T-cell (primary cell): ENCODE measurements at regions not wholly inside any gene's neighbourhood (a gene's known extent, or its start where the extent isn't known, plus 50 kb on each side); places are given as distances from the start of the nearest gene placed in this dataset.
"Not testable (repeated sequence)": the region's sequence is repeated elsewhere in the genome, so short reads cannot be mapped to it uniquely, and the experiment has no call there.

Experiments
- ATAC-seq, 4 experiments: fragments of 200-7000 bp in 3 of 4; fragments of 150-1000 bp in 1 of 4; cut with Tn5 transposase; replicated peaks in 1 of 4; 1 replicate in 3 of 4; 2 replicates in 1 of 4; pipeline ENCODE4 v1.10.0; 2021; ENCODE audit warnings: moderate library complexity in 3 of 4, mild to moderate bottlenecking in 2 of 4, moderate number of reproducible peaks in 1 of 4
- CTCF ChIA-PET, 2 donors: fragments of 300-600 bp; sonication (Branson Sonifier 250); formaldehyde crosslinking; loops; one replicate each; lab custom pipeline; 2022; ENCODE audit warnings: antibody characterized with exemption in 2 of 2; lab: Charles Lee
- POLR2A ChIA-PET, 2 donors: fragments of 300-600 bp; sonication (Branson Sonifier 250); formaldehyde crosslinking; loops; one replicate each; lab custom pipeline; 2022; ENCODE audit warnings: antibody characterized with exemption in 2 of 2; lab: Charles Lee
- DNase-seq, 35 experiments: peaks; one replicate each; pipeline versions ENCODE4 v3.0.0 to v3.0.0-alpha.2; 2013 to 2023
- H3K27ac ChIP-seq: one replicate; pipeline ENCODE4 v1.5.1; 2013; ENCODE audit warnings: low read length
- H3K27me3 ChIP-seq, 2 experiments: replicated peaks in 1 of 2; 1 replicate in 1 of 2; 2 replicates in 1 of 2; pipeline versions ENCODE4 v1.6.1 to v1.7.0; 2013; ENCODE audit warnings: low read length in 1 of 2, mixed read lengths in 1 of 2; ENCODE audit not compliant: control insufficient read depth in 2 of 2, insufficient read depth in 2 of 2; ENCODE audit errors: extremely low read depth in 1 of 2
- H3K36me3 ChIP-seq, 2 donors: 1 replicate in 1 of 2; 2 replicates in 1 of 2; pipeline versions ENCODE4 v1.6.1 to v1.7.0; 2013; ENCODE audit warnings: low read length in 1 of 2; ENCODE audit not compliant: control insufficient read depth in 2 of 2, insufficient read depth in 1 of 2; ENCODE audit errors: extremely low read depth in 1 of 2
- H3K4me1 ChIP-seq, 2 experiments: 1 replicate in 1 of 2; 2 replicates in 1 of 2; pipeline versions ENCODE4 v1.6.1 to v1.7.0; 2013; ENCODE audit warnings: low read length in 2 of 2, mixed read lengths in 1 of 2; ENCODE audit not compliant: insufficient read depth in 2 of 2, control insufficient read depth in 1 of 2; ENCODE audit errors: extremely low read depth in 1 of 2
- H3K4me3 ChIP-seq, 2 donors: 1 replicate in 1 of 2; 2 replicates in 1 of 2; pipeline versions ENCODE4 v1.5.1 to v1.7.0; 2013; ENCODE audit warnings: mild to moderate bottlenecking in 2 of 2, low read length in 1 of 2, moderate library complexity in 1 of 2; ENCODE audit not compliant: control insufficient read depth in 1 of 2; ENCODE audit errors: extremely low read depth in 1 of 2
- H3K9me3 ChIP-seq: 2 replicates; pipeline ENCODE4 v1.7.0; 2013
- H3K27ac Mint-ChIP-seq, 2 donors: one replicate each; pipeline ENCODE4 v1.8.0; 2020 to 2021; ENCODE audit warnings: mild to moderate bottlenecking in 2 of 2, mixed read lengths in 2 of 2
- H3K27me3 Mint-ChIP-seq, 2 donors: one replicate each; pipeline ENCODE4 v1.8.0; 2021 to 2022; ENCODE audit warnings: mixed read lengths in 2 of 2
- H3K36me3 Mint-ChIP-seq: one replicate; pipeline ENCODE4 v1.8.0; 2021; ENCODE audit warnings: mixed read lengths
- H3K4me1 Mint-ChIP-seq, 3 donors: one replicate each; pipeline ENCODE4 v1.8.0; 2020 to 2022; ENCODE audit warnings: mixed read lengths in 3 of 3, mild to moderate bottlenecking in 1 of 3
- H3K4me3 Mint-ChIP-seq, 3 donors: one replicate each; pipeline ENCODE4 v1.8.0; 2020 to 2022; ENCODE audit warnings: mild to moderate bottlenecking in 3 of 3, mixed read lengths in 3 of 3, moderate library complexity in 3 of 3
- H3K9me3 Mint-ChIP-seq, 3 donors: one replicate each; pipeline ENCODE4 v1.8.0; 2020 to 2022; ENCODE audit warnings: mixed read lengths in 3 of 3
- WGBS: methylation state at CpG from one replicate; pipeline ENCODE4 v1.1.5; 2013; ENCODE audit warnings: missing lambda C conversion rate; ENCODE audit not compliant: insufficient coverage; 5-methylcytosine and 5-hydroxymethylcytosine counted together

DNA sequence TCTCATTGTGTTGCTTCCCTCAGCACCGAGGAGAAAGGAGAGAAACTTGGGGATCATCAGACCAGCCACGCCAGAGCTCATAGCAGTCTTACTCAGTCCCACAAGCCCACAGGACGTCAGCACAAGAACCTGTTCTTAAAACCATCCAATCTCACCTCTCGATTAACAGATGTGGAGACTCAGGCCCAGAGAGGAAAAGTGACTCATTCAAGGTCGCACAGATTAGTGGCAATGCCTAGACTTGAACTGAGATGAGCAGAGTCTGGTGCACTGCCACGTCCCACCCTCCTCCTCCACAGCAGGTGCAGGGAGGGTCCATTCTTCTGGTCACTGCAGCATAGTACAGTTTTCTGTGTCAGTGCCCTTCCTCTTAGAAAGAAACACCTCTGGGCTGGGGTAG, 154.9 kb upstream of the PZP start:
- no peaks in the 10 kb centered on the region for H3K27me3 Mint-ChIP-seq
- CTCF ChIA-PET: no interaction called here
- H3K9me3 ChIP-seq: no peaks in the 10 kb centered on the region
- POLR2A ChIA-PET: no interaction called here
- H3K27me3 ChIP-seq: no peaks in the 10 kb centered on the region
- H3K36me3 Mint-ChIP-seq: peaks cover 2% of the 10 kb centered on the region
- H3K27ac ChIP-seq: no peak overlapping the region
- H3K4me3 ChIP-seq: no peak overlapping the region
- 60% methylated on average over 3 of the region's 6 CpGs for WGBS
- ATAC-seq (no peak), DNase-seq (no peak)
- H3K9me3 Mint-ChIP-seq: no peaks in the 10 kb centered on the region
- no peak overlapping the region for H3K27ac Mint-ChIP-seq
- H3K36me3 ChIP-seq: no peaks in the 10 kb centered on the region
- peaks cover 22 to 24% (median 22%) of the 10 kb centered on the region in 3 donors for H3K4me1 Mint-ChIP-seq
- no peak overlapping the region for H3K4me3 Mint-ChIP-seq
- H3K4me1 ChIP-seq: peaks cover 4 to 19% of the 10 kb centered on the region in 2 experiments

DNA sequence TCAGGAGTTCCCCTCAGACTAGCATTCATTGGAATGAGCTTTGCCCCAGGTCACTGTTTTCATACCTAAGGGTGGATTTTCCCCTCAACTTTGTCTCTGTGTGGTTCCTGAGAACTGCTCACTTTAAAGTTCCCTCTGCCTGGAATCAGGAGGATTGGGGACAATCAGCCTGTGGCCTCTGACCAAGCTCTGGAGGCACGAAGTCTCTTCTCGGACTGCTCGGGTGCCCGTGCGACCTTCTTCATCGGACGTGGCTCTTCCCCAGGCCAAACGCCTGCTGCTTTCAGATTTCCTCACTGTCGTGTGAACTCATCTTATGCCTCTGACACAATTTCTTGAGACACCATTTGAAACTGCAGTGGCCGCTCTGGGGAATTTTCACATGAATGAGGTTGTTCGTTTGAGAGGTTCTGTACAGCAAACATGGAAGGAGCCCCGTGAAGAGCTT, 153.7 kb upstream of the PZP start:
- H3K9me3 ChIP-seq: no peaks in the 10 kb centered on the region
- CTCF ChIA-PET: no interaction called here
- H3K27ac ChIP-seq: no peak overlapping the region
- WGBS: 71% methylated on average over 11 of the region's 12 CpGs
- POLR2A ChIA-PET: no interaction called here
- DNase-seq: no peak
- no peaks in the 10 kb centered on the region for H3K27me3 Mint-ChIP-seq
- ATAC-seq: no peak
- H3K4me3 Mint-ChIP-seq: no peak overlapping the region
- peaks cover 22 to 24% (median 22%) of the 10 kb centered on the region in 3 donors for H3K4me1 Mint-ChIP-seq
- peaks cover 4 to 19% of the 10 kb centered on the region in 2 experiments for H3K4me1 ChIP-seq
- no peaks in the 10 kb centered on the region for H3K27me3 ChIP-seq
- H3K36me3 Mint-ChIP-seq: peaks cover 5% of the 10 kb centered on the region
- no peaks in the 10 kb centered on the region for H3K36me3 ChIP-seq
- no peak overlapping the region for H3K4me3 ChIP-seq
- no peaks in the 10 kb centered on the region for H3K9me3 Mint-ChIP-seq
- no peak overlapping the region for H3K27ac Mint-ChIP-seq

DNA sequence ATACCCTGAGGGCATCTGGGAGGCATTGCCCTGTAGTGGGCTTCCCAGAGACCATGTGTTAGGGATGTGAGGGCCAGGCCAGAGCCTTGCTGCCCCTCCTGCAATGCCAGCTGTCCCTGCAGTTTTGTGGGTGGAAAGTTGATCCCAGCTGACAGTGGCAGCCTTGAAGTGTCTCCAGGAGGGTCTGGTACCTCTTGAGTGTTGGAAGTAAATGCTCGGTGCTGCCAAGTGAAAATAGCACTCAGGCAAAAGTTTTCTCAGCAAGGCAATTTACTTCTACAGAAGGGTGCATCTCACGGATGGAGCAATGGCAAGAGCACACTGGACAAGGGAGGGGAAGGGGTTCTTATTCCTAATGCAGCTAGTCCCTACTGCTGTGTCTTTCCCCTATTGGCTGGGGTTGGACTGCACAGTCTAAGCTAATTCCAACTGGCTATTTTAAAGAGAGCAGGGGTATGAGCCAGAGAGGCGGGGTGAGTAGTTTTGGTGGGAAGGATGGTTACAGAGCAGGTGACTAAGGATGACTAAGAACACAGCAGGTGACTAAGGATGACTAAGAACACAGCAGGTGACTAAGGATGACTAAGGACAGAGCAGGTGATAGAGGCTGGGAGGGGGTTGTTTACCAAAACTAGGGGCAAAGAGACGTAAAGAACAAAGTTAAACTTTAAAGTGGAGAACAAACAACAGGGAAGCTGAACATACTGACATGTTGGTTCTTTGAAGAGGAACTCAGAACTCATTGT, 146.0 kb upstream of the PZP start:
- H3K4me1 ChIP-seq, POLR2A ChIA-PET, H3K4me1 Mint-ChIP-seq, H3K27ac Mint-ChIP-seq, H3K4me3 Mint-ChIP-seq, H3K27me3 Mint-ChIP-seq, DNase-seq, H3K27me3 ChIP-seq, H3K9me3 ChIP-seq, H3K36me3 ChIP-seq, H3K27ac ChIP-seq, H3K4me3 ChIP-seq, ATAC-seq: not testable (repeated sequence)
- CTCF ChIA-PET: interaction anchor here in 1 of 2 donors (0.6 kb wide), 1 partner anchor 771 kb away, joined by 3 read pairs; no protein-coding TSS in a partner anchor
- 100% methylated on average over 1 of the region's 4 CpGs for WGBS
- Mint-ChIP-seq H3K9me3 (peaks cover 0 to 18% (median 5%) of the 10 kb centered on the region in 3 donors), H3K36me3 (peaks cover 13% of the 10 kb centered on the region)

DNA sequence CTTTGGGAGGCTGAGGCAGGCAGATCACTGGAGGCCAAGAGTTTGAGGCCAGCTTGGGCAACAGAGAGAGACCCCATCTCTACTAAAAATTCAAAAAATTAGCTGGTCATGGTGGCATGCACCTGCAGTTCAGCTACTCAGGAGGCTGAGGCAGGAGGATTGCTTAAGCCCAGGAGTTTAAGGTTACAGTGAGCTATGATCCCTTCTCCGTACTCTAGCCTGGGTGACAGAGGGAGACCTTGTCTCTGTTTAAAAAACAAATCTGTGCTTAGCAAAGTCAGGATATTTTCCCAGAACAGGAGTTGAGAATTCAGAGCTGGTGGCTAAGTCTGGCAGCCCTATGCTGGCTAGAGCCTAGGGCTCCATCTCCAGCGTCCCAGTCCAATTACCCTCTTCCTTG, 142.9 kb upstream of the PZP start:
- ChIA-PET CTCF (no interaction called here), POLR2A (no interaction called here)
- peaks cover 4% of the 10 kb centered on the region for H3K36me3 Mint-ChIP-seq
- 100% methylated on average over 2 of the region's 2 CpGs for WGBS
- DNase-seq (no peak), ATAC-seq (no peak)
- H3K27me3 Mint-ChIP-seq: no peaks in the 10 kb centered on the region
- H3K27ac Mint-ChIP-seq: no peak overlapping the region
- H3K9me3 Mint-ChIP-seq: peaks cover 0 to 15% (median 5%) of the 10 kb centered on the region in 3 donors
- H3K4me1 Mint-ChIP-seq: peaks cover 6 to 10% (median 7%) of the 10 kb centered on the region in 3 donors
- Histone ChIP-seq H3K4me3 (no peak overlapping the region), H3K27ac (no peak overlapping the region), H3K4me1 (peaks cover 5 to 11% of the 10 kb centered on the region in 2 experiments), H3K36me3 (no peaks in the 10 kb centered on the region), H3K9me3 (no peaks in the 10 kb centered on the region), H3K27me3 (no peaks in the 10 kb centered on the region)
- H3K4me3 Mint-ChIP-seq: no peak overlapping the region

DNA sequence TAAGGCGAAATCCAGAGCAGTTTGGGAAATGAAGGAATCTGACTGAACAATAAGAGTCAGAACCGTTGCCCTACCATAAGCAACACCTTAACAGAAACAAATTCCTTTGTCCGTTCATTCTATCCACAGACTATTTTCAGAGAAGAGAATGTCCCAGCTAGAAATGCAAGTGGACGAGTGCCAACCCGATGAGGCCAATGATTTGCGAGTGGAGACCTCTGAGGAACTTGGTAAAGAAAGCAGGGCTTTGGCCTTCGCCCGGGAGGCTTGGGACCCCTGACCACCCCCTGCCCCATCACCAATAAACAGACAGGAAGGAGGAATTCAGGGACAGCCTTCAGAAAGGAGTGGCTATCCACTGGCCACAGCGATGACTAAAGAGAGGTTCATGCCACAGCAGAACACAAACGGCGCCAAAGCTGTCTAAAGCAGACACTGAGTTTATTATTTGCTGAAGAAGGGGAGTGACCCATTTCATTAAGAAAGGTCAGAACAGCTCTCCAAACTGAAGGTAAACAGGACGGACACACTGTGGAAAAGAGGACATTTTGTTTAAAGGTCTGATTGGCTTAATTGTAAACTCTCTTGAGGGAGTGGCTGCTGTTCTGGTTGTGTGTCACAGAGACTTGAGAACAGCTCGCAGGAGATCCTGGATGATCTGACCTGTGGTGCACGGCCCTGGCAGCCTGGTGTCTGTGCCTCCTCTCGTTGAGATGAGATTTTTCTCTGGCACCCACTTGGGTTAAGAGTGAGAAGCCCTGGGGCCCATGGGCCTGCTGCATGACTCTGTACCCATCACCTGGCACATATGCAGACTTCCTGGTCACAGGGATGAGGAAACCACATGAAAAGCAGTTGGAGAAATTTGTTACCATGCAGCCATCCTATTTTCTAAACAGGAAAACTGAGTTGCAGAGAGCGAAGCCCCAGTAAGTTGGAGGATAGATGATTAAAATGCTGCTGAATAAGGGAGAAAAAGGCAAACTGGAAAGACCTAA, 142.0 kb upstream of the PZP start:
- H3K4me3 ChIP-seq: no peak overlapping the region
- peaks cover 0 to 11% (median 5%) of the 10 kb centered on the region in 3 donors for H3K9me3 Mint-ChIP-seq

DNA sequence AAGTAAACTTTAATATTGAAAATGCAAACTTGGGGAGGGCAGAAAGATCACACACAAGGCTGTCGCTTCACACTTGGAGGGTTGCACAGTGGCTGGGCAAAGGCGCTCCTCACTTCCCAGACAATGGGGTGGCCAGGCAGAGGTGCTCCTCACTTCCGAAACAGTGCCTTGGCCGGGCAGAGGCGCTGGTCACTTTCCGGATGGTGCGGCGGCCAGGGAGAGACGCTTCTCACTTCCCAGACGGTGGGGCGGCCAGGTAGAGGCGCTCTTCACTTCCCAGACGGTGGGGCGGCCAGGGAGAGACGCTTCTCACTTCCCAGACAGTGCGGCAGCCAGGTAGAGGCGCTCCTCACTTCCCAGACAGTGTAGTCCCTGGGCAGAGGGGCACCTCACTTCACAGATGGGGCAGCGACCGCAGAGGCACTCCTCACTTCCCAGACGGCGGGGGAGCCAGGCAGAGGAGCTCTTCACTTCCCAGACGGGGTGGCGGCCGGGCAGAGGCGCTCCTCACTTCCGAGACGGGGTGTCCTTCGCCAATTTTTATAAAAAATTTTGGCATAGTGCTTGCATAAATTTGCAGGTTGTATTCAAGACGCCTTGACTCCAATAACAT, 140.8 kb upstream of the PZP start:
- H3K4me1 ChIP-seq: peaks cover 17 to 21% of the 10 kb centered on the region in 2 experiments
- no peak for ATAC-seq
- Mint-ChIP-seq H3K27ac (no peak overlapping the region), H3K36me3 (no peaks in the 10 kb centered on the region), H3K4me1 (peaks cover 7 to 19% (median 12%) of the 10 kb centered on the region in 3 donors), H3K9me3 (no peaks in the 10 kb centered on the region), H3K4me3 (no peak overlapping the region), H3K27me3 (no peaks in the 10 kb centered on the region)
- DNase-seq: no peak
- ChIA-PET CTCF (no interaction called here), POLR2A (no interaction called here)
- no peak overlapping the region for H3K27ac ChIP-seq
- H3K36me3 ChIP-seq: no peaks in the 10 kb centered on the region
- 93% methylated on average over 24 of the region's 29 CpGs for WGBS
- no peak overlapping the region for H3K4me3 ChIP-seq
- H3K9me3 ChIP-seq: no peaks in the 10 kb centered on the region
- no peaks in the 10 kb centered on the region for H3K27me3 ChIP-seq

More for the DNA sequence above, 142.0 kb upstream of the PZP start:
- no peaks in the 10 kb centered on the region for H3K27me3 ChIP-seq
- no peak for ATAC-seq
- POLR2A ChIA-PET: no interaction called here
- no peak overlapping the region for H3K27ac Mint-ChIP-seq
- CTCF ChIA-PET: no interaction called here
- 88% methylated on average over 4 of the region's 16 CpGs for WGBS
- H3K27ac ChIP-seq: no peak overlapping the region
- no peaks in the 10 kb centered on the region for H3K27me3 Mint-ChIP-seq
- H3K36me3 Mint-ChIP-seq: peaks cover 3% of the 10 kb centered on the region
- H3K4me1 Mint-ChIP-seq: peaks cover 7 to 16% (median 10%) of the 10 kb centered on the region in 3 donors
- H3K36me3 ChIP-seq: no peaks in the 10 kb centered on the region
- DNase-seq: no peak
- no peak overlapping the region for H3K4me3 Mint-ChIP-seq
- peaks cover 13 to 17% of the 10 kb centered on the region in 2 experiments for H3K4me1 ChIP-seq
- no peaks in the 10 kb centered on the region for H3K9me3 ChIP-seq
